Right lobe of liver (tissue), 6 donors: ENCODE measurements at regions not wholly inside any gene's neighbourhood (a gene's known extent, or its start where the extent isn't known, plus 50 kb on each side); places are given as distances from the start of the nearest gene placed in this dataset.
A peak's percentile ranks its signal among the peaks of the same experiment; 100 is the strongest.

Source experiments
- ATAC-seq, 4 donors: fragments of 200-7000 bp; cut with Tn5 transposase; one replicate each; pipeline ENCODE4 v1.9.1; 2020; ENCODE audit warnings: mild to moderate bottlenecking in 4 of 4, moderate library complexity in 4 of 4
- DNase-seq, 3 donors: peaks; one replicate each; pipeline ENCODE4 v3.0.0-alpha.2; 2020
- H3K27ac ChIP-seq, 3 donors: fragments of 200-600 bp; one replicate each; pipeline ENCODE4 v1.8.0; 2022
- H3K27me3 ChIP-seq, 2 donors: fragments of 200-600 bp; one replicate each; pipeline ENCODE4 v1.8.0; 2022
- H3K36me3 ChIP-seq, 4 donors: fragments of 200-600 bp; sonication (generic) in 1 of 4; one replicate each; pipeline versions ENCODE4 v1.5.1 to v1.8.0; 2017 to 2022; ENCODE audit warnings: control low read depth in 1 of 4
- H3K4me1 ChIP-seq, 4 donors: fragments of 200-600 bp; sonication (generic) in 1 of 4; one replicate each; pipeline versions ENCODE4 v1.5.1 to v1.8.0; 2017 to 2022; ENCODE audit warnings: control low read depth in 1 of 4
- H3K4me3 ChIP-seq, 3 donors: fragments of 200-600 bp; one replicate each; pipeline ENCODE4 v1.8.0; 2022
- H3K9me3 ChIP-seq, 4 donors: fragments of 200-600 bp; sonication (generic) in 1 of 4; one replicate each; pipeline versions ENCODE4 v1.5.1 to v1.8.0; 2017 to 2022; ENCODE audit warnings: control low read depth in 1 of 4
- POLR2A ChIP-seq: fragments of 450-650 bp; IDR thresholded peaks from one replicate; pipeline ENCODE4 v1.6.1; 2017; ENCODE audit warnings: antibody characterized with exemption, mild to moderate bottlenecking
- WGBS: methylation state at CpG from one replicate; pipeline ENCODE4 v1.1.6; 2018; ENCODE audit warnings: low coverage, low lambda C conversion rate; ENCODE audit not compliant: insufficient coverage; ENCODE audit errors: missing lambda C conversion rate; 5-methylcytosine and 5-hydroxymethylcytosine counted together
- intact Hi-C, 2 donors: fragments of 100-400 bp; cut with DNase I; formaldehyde crosslinking; loops; one replicate each; pipeline versions ENCODE4 v1.11.2 to v1.14.1; 2022
- TF ChIP-seq, protein P1 (sequence below), 4 donors: fragments of 200-600 bp in 3 of 4; fragments of 450-650 bp in 1 of 4; IDR thresholded peaks; one replicate each; pipeline versions ENCODE4 v1.5.1 to v1.8.0; 2016 to 2022; ENCODE audit warnings: antibody characterized with exemption in 4 of 4, mild to moderate bottlenecking in 2 of 4
- donor health status: DM: no; HTN: yes; CAD: no.
- donor health status: DM: no; HTN: no; CAD: no.
- donor health status: DM: no; HTN: no; CAD: no.
- donor health status: DM: no; HTN: yes; CAD: no.
- donor health status: DM: no; HTN: yes; CAD: no.

DNA sequence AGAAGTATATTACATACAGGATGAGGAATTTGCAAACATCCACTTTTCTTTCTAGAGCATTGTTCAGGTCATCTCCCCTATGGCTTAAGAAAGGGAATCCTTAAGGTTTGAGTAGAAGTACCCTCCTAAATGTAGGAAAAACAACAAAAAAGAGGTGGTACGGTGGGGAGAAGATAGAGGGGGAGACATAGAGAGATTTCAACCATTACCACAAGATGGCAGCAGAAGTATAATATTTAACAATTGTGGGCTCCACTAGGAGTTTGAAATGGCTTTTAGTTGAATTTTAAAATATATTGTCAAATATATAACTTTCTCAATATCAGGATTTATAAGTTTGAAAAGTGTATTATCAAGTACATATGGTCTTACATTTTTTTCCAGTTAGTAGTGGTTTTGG lies 72.7 kb upstream of the PRKG1 start:
- Histone ChIP-seq H3K4me1 (no peaks in the 10 kb centered on the region), H3K4me3 (no peak overlapping the region), H3K27ac (no peak overlapping the region), H3K9me3 (no peaks in the 10 kb centered on the region), H3K36me3 (no peaks in the 10 kb centered on the region), H3K27me3 (no peaks in the 10 kb centered on the region)
- ATAC-seq (peak; percentile 57 to 69 (median 62)), DNase-seq (no peak)
- intact Hi-C loops, result no loop called here
- TF ChIP-seq, protein P1, sequence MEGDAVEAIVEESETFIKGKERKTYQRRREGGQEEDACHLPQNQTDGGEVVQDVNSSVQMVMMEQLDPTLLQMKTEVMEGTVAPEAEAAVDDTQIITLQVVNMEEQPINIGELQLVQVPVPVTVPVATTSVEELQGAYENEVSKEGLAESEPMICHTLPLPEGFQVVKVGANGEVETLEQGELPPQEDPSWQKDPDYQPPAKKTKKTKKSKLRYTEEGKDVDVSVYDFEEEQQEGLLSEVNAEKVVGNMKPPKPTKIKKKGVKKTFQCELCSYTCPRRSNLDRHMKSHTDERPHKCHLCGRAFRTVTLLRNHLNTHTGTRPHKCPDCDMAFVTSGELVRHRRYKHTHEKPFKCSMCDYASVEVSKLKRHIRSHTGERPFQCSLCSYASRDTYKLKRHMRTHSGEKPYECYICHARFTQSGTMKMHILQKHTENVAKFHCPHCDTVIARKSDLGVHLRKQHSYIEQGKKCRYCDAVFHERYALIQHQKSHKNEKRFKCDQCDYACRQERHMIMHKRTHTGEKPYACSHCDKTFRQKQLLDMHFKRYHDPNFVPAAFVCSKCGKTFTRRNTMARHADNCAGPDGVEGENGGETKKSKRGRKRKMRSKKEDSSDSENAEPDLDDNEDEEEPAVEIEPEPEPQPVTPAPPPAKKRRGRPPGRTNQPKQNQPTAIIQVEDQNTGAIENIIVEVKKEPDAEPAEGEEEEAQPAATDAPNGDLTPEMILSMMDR (IDR thresholded peaks at IDR 0.05), result peak; percentile 39 to 68 (median 62)
- TF ChIP-seq POLR2A, result no peak
- WGBS, result 0% methylated on average over 1 of the region's 1 CpG

DNA sequence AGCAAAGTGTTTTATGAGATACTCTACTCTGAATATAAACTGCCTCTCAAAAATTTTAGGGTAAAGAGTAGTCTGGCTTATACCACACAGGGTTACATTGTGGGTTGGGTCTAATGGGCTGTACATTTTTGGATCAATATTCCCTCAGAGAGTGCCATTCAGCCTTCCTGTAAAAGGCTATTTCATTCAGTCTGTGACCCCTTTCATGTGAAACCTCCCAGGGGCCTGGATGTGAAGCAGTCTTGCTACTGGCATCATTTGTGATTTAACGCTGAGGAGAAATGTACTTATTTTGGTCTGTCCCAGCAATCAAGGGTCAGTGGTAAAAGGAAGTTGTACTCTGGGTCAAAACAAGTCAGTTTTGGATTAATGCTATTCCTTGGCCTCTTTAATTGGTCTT lies 71.8 kb upstream of the PRKG1 start:
- Histone ChIP-seq H3K9me3 (no peaks in the 10 kb centered on the region), H3K4me3 (no peak overlapping the region), H3K4me1 (no peaks in the 10 kb centered on the region), H3K27ac (no peak overlapping the region), H3K27me3 (no peaks in the 10 kb centered on the region), H3K36me3 (no peaks in the 10 kb centered on the region)
- intact Hi-C loops, result no loop called here
- DNase-seq, result no peak
- TF ChIP-seq POLR2A, result no peak
- TF ChIP-seq, protein P1 (IDR thresholded peaks at IDR 0.05), result no peak
- ATAC-seq, result no peak
- 83% methylated on average over 1 of the region's 1 CpG for WGBS

GRCh38 chr10:51004776-51005175 lies 69.5 kb upstream of the PRKG1 start:
- no peaks in the 10 kb centered on the region for H3K27me3 ChIP-seq
- intact Hi-C loops, result no loop called here
- no peaks in the 10 kb centered on the region for H3K9me3 ChIP-seq
- ATAC-seq, result no peak
- H3K4me1 ChIP-seq, result no peaks in the 10 kb centered on the region
- 49% methylated on average over 3 of the region's 3 CpGs for WGBS
- TF ChIP-seq, protein P1 (IDR thresholded peaks at IDR 0.05), result no peak
- TF ChIP-seq POLR2A, result no peak
- no peak overlapping the region for H3K27ac ChIP-seq
- DNase-seq, result no peak
- H3K4me3 ChIP-seq, result no peak overlapping the region
- H3K36me3 ChIP-seq, result no peaks in the 10 kb centered on the region

GRCh38 chr10:51005551-51005950 lies 68.7 kb upstream of the PRKG1 start:
- ATAC-seq (no peak), DNase-seq (no peak)
- TF ChIP-seq, protein P1 (IDR thresholded peaks at IDR 0.05), result no peak
- TF ChIP-seq POLR2A, result no peak
- Histone ChIP-seq H3K4me1 (no peaks in the 10 kb centered on the region), H3K27me3 (no peaks in the 10 kb centered on the region), H3K4me3 (no peak overlapping the region), H3K9me3 (no peaks in the 10 kb centered on the region), H3K27ac (no peak overlapping the region), H3K36me3 (no peaks in the 10 kb centered on the region)
- intact Hi-C loops, result no loop called here
- WGBS, result 62% methylated on average over 4 of the region's 4 CpGs

DNA sequence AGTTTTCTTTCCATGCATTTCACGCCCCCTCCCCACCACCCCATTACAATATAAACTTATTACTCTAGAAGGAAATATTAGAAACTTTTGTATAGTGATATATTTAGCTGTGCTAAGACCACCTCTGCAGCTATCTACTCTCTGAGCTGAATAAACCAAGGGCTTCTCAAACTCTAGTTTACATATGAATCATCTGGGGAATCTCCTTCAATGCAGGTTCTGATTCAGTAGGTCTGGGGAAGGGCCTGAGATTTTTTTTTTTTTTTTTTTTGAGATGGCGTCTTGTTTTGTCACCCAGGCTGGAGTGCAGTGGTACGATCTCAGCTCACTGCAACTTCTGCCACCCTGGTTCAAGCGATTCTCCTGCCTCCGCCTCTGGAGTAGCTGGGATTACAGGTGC lies 67.6 kb upstream of the PRKG1 start:
- 70% methylated on average over 5 of the region's 5 CpGs for WGBS
- Histone ChIP-seq H3K4me1 (no peaks in the 10 kb centered on the region), H3K4me3 (no peak overlapping the region), H3K27ac (no peak overlapping the region), H3K36me3 (no peaks in the 10 kb centered on the region), H3K27me3 (no peaks in the 10 kb centered on the region), H3K9me3 (no peaks in the 10 kb centered on the region)
- TF ChIP-seq, protein P1 (IDR thresholded peaks at IDR 0.05), result no peak
- no peak for TF ChIP-seq POLR2A
- ATAC-seq, result no peak
- intact Hi-C loops, result no loop called here
- no peak for DNase-seq
